ENCODE measurements at regions not wholly inside any gene's neighbourhood (a gene's known extent, or its start where the extent isn't known, plus 50 kb on each side); places are given as distances from the start of the nearest gene placed in this dataset.

DNA sequence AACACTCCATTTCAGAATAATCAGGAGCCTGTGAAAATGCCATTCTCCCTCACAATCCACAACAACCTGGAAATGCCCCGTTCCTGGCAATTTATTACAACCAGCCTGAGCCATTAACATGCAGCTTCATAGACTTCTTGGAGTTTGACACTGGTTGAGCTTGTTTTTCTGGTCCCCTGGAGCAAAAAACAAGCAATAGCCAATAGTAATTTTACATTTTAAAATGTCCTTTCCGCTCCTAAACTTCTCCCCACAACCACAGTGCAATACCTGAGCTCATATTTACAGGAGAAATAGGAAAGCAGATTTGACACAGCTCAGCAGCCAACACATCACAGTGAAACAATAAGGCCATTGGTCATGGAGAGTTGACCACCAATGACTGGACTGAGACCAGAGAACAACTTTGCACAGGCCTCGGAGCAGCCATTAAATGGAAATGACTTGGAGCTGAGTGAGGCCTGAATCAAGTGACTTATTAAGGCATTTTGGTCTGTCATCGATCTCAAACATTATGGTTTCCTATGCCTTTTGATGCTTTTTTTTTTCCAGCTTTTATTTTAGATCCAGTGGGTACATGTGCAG lies 73.0 kb downstream of the ENC1 start:
- TF ChIP-seq, protein P1, sequence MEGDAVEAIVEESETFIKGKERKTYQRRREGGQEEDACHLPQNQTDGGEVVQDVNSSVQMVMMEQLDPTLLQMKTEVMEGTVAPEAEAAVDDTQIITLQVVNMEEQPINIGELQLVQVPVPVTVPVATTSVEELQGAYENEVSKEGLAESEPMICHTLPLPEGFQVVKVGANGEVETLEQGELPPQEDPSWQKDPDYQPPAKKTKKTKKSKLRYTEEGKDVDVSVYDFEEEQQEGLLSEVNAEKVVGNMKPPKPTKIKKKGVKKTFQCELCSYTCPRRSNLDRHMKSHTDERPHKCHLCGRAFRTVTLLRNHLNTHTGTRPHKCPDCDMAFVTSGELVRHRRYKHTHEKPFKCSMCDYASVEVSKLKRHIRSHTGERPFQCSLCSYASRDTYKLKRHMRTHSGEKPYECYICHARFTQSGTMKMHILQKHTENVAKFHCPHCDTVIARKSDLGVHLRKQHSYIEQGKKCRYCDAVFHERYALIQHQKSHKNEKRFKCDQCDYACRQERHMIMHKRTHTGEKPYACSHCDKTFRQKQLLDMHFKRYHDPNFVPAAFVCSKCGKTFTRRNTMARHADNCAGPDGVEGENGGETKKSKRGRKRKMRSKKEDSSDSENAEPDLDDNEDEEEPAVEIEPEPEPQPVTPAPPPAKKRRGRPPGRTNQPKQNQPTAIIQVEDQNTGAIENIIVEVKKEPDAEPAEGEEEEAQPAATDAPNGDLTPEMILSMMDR (IDR thresholded peaks at IDR 0.05) = no peak
- TF ChIP-seq POLR2AphosphoS5 (IDR thresholded peaks at IDR 0.05) (no peak), EP300 (IDR thresholded peaks at IDR 0.05) (no peak), POLR2A (IDR thresholded peaks at IDR 0.05) (no peak)
